MM.1S (cell line): ENCODE measurements at regions not wholly inside any gene's neighbourhood (a gene's known extent, or its start where the extent isn't known, plus 50 kb on each side); places are given as distances from the start of the nearest gene placed in this dataset.

Experiments
- DNase-seq: peaks from one replicate; pipeline ENCODE4 v3.0.0-alpha.2; 2015
- H2AFZ ChIP-seq: fragments of 300-600 bp; sonication (generic); 2 replicates; pipeline ENCODE4 v1.6.0; 2016; ENCODE audit warnings: antibody characterized with exemption, low read length
- H3F3A ChIP-seq: fragments of 300-600 bp; sonication (generic); 2 replicates; pipeline ENCODE4 v1.6.1; 2016; ENCODE audit warnings: mild to moderate bottlenecking, antibody characterized with exemption, low read length, moderate library complexity, mixed read lengths; ENCODE audit not compliant: insufficient read depth
- H3K27ac ChIP-seq: fragments of 300-600 bp; sonication (generic); 2 replicates; pipeline ENCODE4 v1.5.1; 2016; ENCODE audit warnings: mild to moderate bottlenecking, low read length
- H3K27me3 ChIP-seq: fragments of 300-600 bp; sonication (generic); replicated peaks from 2 replicates; pipeline ENCODE4 v1.6.0; 2016; ENCODE audit warnings: low read length; ENCODE audit not compliant: insufficient read depth
- H3K36me3 ChIP-seq: fragments of 300-600 bp; sonication (generic); replicated peaks from 2 replicates; pipeline ENCODE4 v1.6.1; 2016; ENCODE audit warnings: mild to moderate bottlenecking, low read length, mixed read lengths; ENCODE audit not compliant: insufficient read depth
- H3K4me1 ChIP-seq: fragments of 300-600 bp; sonication (generic); 2 replicates; pipeline ENCODE4 v1.6.1; 2016; ENCODE audit warnings: low read length, mixed read lengths
- H3K4me2 ChIP-seq: fragments of 300-600 bp; sonication (generic); 2 replicates; pipeline ENCODE4 v1.6.0; 2016; ENCODE audit warnings: low read depth, low read length
- H3K4me3 ChIP-seq: fragments of 300-600 bp; sonication (generic); 2 replicates; pipeline ENCODE4 v1.5.1; 2016; ENCODE audit warnings: low read length, mixed read lengths
- H3K79me2 ChIP-seq: fragments of 300-600 bp; sonication (generic); 2 replicates; pipeline ENCODE4 v1.6.1; 2016; ENCODE audit warnings: mixed run types, low read length, mixed read lengths
- H3K9ac ChIP-seq: fragments of 300-600 bp; sonication (generic); 2 replicates; pipeline ENCODE4 v1.6.1; 2016; ENCODE audit warnings: low read length, mixed read lengths
- H3K9me2 ChIP-seq: fragments of 300-600 bp; sonication (generic); replicated peaks from 2 replicates; pipeline ENCODE4 v1.6.1; 2016; ENCODE audit warnings: mild to moderate bottlenecking, low read length, mixed read lengths; ENCODE audit not compliant: insufficient read depth
- H3K9me3 ChIP-seq: fragments of 300-600 bp; sonication (generic); replicated peaks from 2 replicates; pipeline ENCODE4 v1.6.1; 2016; ENCODE audit warnings: mild to moderate bottlenecking, low read length, mixed read lengths; ENCODE audit not compliant: insufficient read depth
- H4K20me1 ChIP-seq: fragments of 300-600 bp; sonication (generic); 2 replicates; pipeline ENCODE4 v1.6.1; 2016; ENCODE audit warnings: mild to moderate bottlenecking, low read length, moderate library complexity, mixed read lengths; ENCODE audit not compliant: insufficient read depth
- EZH2 ChIP-seq: fragments of 300-600 bp; sonication (generic); optimal IDR thresholded peaks from 2 replicates; pipeline ENCODE3; 2017; ENCODE audit warnings: low read depth, mild to moderate bottlenecking, antibody characterized with exemption, low read length, mixed read lengths
- EZH2phosphoT487 ChIP-seq: fragments of 300-600 bp; sonication (generic); IDR thresholded peaks from 2 replicates; pipeline ENCODE4 v1.6.1; 2018; ENCODE audit warnings: antibody characterized with exemption, low read length
- TF ChIP-seq, protein P1 (sequence below): fragments of 300-600 bp; sonication (generic); IDR thresholded peaks from 2 replicates; pipeline ENCODE4 v1.5.1; 2016; ENCODE audit warnings: antibody characterized with exemption, low read length, mixed read lengths

DNA sequence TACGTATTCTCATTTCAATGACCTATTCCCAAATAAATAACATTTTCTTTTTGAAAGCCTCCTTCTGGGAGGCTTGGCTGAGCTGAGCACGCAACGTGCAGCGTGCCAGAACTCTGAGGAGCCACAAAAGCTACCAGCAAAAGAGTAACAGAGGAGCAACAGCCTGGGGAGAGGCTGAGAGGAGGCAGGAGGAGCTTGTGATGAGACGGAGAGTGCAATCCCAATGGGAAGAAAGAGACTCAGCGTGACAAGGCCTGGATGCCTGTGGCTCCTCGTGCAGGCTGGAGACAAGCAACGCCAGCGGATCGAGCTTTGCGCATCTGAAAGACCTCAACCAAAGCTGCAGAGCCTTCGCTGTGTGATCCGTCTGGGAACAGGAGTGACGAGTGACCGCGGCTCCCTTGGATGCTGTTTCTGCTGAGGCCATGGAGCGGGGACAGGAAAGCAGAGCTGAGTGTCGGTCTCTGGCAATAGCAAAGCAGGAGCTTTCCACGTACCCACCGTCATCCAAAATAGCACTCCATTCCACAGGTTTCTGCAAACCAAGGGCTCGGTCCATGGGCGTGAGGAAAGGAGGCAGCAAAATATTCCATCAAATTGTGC is 171.7 kb upstream of the PFKP start:
- Histone ChIP-seq H3K9me3 (no peaks in the 10 kb centered on the region), H3K36me3 (no peaks in the 10 kb centered on the region), H3K4me1 (no peaks in the 10 kb centered on the region), H2AFZ (no peak overlapping the region), H3K9ac (no peak overlapping the region), H3F3A (no peaks in the 10 kb centered on the region), H4K20me1 (no peaks in the 10 kb centered on the region), H3K27me3 (no peaks in the 10 kb centered on the region), H3K9me2 (no peaks in the 10 kb centered on the region), H3K79me2 (no peaks in the 10 kb centered on the region), H3K4me2 (no peak overlapping the region), H3K4me3 (no peak overlapping the region), H3K27ac (no peak overlapping the region)
- TF ChIP-seq, protein P1, sequence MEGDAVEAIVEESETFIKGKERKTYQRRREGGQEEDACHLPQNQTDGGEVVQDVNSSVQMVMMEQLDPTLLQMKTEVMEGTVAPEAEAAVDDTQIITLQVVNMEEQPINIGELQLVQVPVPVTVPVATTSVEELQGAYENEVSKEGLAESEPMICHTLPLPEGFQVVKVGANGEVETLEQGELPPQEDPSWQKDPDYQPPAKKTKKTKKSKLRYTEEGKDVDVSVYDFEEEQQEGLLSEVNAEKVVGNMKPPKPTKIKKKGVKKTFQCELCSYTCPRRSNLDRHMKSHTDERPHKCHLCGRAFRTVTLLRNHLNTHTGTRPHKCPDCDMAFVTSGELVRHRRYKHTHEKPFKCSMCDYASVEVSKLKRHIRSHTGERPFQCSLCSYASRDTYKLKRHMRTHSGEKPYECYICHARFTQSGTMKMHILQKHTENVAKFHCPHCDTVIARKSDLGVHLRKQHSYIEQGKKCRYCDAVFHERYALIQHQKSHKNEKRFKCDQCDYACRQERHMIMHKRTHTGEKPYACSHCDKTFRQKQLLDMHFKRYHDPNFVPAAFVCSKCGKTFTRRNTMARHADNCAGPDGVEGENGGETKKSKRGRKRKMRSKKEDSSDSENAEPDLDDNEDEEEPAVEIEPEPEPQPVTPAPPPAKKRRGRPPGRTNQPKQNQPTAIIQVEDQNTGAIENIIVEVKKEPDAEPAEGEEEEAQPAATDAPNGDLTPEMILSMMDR = no peak
- TF ChIP-seq EZH2 (no peak), EZH2phosphoT487 (no peak)
- DNase-seq = no peak

DNA sequence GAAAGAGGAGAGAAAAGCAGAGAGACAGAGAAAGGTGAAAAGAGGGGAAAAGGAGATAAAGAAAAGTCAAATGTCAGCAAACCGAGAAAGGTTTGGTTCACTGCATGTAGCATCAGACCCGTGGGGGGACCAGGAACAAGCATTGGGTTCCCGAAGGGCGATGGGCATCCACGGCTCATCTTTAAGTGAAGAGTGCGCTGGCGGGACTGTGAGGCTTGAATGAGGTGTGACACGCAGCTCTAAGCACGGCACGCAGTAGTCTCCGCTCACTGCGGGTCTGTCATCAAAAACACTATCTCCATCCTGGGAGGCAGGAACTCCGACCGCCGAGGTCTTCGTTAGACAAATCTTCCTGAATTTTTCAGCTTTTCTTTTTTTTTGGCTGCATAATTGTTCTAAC is 173.4 kb upstream of the PFKP start:
- no peaks in the 10 kb centered on the region for H3K4me1 ChIP-seq
- H4K20me1 ChIP-seq = no peaks in the 10 kb centered on the region
- no peak overlapping the region for H3K4me3 ChIP-seq
- H3K4me2 ChIP-seq = no peak overlapping the region
- H3K9me3 ChIP-seq = no peaks in the 10 kb centered on the region
- no peak overlapping the region for H2AFZ ChIP-seq
- no peaks in the 10 kb centered on the region for H3K27me3 ChIP-seq
- no peaks in the 10 kb centered on the region for H3K79me2 ChIP-seq
- no peaks in the 10 kb centered on the region for H3K9me2 ChIP-seq
- H3F3A ChIP-seq = no peaks in the 10 kb centered on the region
- TF ChIP-seq EZH2 (no peak), EZH2phosphoT487 (no peak)
- TF ChIP-seq, protein P1 = no peak
- DNase-seq = no peak
- H3K9ac ChIP-seq = no peak overlapping the region
- H3K27ac ChIP-seq = no peak overlapping the region
- H3K36me3 ChIP-seq = no peaks in the 10 kb centered on the region

DNA sequence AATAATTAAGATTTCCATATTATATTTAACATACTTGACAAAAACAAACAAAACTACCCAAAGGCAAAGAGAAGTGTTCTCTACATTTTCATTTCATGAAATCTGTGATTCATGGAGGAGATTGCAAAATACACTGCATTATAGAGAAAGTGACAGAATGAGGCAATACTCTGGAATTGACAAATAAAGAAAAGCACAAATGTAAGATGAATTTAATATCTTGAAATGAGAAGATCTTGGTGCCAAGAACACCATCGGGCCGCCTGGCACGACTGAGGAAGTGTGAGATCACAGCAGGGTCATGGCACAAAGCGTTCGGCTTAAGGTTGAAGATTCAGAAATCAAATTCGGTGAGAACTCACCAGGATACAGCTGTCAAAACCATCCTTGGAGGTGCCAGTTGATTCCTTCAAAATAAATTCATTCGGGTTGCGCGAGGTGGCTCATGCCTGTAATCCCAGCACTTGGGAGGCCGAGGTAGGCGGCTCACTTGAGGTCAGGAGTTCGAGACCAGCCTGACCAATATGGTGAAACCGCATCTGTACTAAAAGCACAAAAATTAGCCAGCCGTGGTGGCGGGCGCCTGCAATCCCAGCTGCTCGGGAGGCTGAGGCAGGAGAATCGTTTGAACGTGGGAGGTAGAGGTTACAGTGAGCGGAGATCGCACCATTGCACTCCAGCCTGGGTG is 174.0 kb upstream of the PFKP start:
- TF ChIP-seq EZH2 (no peak), EZH2phosphoT487 (no peak)
- TF ChIP-seq, protein P1 = no peak
- Histone ChIP-seq H2AFZ (no peak overlapping the region), H4K20me1 (no peaks in the 10 kb centered on the region), H3K36me3 (no peaks in the 10 kb centered on the region), H3K9me3 (no peaks in the 10 kb centered on the region), H3K27me3 (no peaks in the 10 kb centered on the region), H3K4me1 (no peaks in the 10 kb centered on the region), H3K79me2 (no peaks in the 10 kb centered on the region), H3K9ac (no peak overlapping the region), H3F3A (no peaks in the 10 kb centered on the region), H3K27ac (no peak overlapping the region), H3K9me2 (no peaks in the 10 kb centered on the region), H3K4me3 (no peak overlapping the region), H3K4me2 (no peak overlapping the region)
- DNase-seq = no peak
